Panc1 (cell line): ENCODE measurements at regions not wholly inside any gene's neighbourhood (a gene's known extent, or its start where the extent isn't known, plus 50 kb on each side); places are given as distances from the start of the nearest gene placed in this dataset.

Experiments used
- TF ChIP-seq, protein P1 (sequence below): fragments of 450-650 bp; IDR thresholded peaks from 2 replicates; pipeline ENCODE4 v1.5.1; 2017; ENCODE audit warnings: mild to moderate bottlenecking
- TF ChIP-seq, protein P2 (sequence below), 2 experiments: IDR thresholded peaks; 2 replicates each; pipeline ENCODE4 v1.6.1; 2011 to 2012; ENCODE audit warnings: low read depth in 2 of 2, control low read depth in 1 of 2, low read length in 1 of 2, mild to moderate bottlenecking in 1 of 2, moderate library complexity in 1 of 2; ENCODE audit not compliant: insufficient read depth in 1 of 2

DNA sequence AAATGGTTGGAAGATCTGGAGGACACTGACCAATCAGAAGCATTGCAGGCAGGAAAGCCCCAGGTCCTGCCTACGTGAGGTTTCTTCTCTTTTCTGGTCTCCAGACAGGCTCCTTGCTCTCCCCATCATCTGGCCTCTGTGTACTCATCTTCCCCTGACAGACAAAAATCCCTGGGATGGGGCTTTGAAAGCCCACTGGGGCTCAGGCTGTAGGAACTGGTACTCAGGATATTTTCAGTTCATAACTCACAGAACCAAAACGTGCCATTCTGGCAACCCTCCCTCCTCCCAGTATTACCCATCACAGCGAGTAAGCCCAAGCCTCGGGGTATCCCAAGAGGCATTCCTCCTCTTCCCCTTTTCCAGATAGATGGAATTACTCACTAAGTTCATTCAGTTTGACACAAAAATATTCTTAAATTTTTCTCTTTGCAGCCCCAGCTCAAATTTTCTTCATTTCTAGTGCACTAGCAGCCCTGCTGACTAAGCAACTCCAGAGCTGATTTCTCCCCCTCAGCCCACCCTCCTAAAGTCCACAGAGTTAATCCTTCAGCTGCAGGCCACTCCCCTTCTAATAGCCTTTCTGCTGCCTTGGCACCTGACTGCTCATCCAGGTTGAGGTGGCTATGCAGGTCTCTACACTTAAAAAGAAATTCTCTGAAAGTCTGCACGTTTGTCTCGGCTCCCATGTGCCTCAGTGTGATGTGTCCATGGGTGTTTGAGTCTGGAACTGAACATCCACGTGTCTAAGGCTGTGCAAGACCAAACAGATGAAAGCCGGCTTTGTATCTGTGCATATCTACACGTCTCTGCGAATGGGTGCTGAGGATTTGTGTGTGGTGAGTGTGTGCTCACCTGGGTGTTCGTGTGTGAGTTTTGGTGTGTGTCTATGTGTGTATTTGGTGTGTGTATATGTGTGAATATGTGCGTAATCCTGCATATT, 331.4 kb downstream of the CCSER2 start:
- TF ChIP-seq, protein P1, sequence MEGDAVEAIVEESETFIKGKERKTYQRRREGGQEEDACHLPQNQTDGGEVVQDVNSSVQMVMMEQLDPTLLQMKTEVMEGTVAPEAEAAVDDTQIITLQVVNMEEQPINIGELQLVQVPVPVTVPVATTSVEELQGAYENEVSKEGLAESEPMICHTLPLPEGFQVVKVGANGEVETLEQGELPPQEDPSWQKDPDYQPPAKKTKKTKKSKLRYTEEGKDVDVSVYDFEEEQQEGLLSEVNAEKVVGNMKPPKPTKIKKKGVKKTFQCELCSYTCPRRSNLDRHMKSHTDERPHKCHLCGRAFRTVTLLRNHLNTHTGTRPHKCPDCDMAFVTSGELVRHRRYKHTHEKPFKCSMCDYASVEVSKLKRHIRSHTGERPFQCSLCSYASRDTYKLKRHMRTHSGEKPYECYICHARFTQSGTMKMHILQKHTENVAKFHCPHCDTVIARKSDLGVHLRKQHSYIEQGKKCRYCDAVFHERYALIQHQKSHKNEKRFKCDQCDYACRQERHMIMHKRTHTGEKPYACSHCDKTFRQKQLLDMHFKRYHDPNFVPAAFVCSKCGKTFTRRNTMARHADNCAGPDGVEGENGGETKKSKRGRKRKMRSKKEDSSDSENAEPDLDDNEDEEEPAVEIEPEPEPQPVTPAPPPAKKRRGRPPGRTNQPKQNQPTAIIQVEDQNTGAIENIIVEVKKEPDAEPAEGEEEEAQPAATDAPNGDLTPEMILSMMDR: no peak
- TF ChIP-seq, protein P2, sequence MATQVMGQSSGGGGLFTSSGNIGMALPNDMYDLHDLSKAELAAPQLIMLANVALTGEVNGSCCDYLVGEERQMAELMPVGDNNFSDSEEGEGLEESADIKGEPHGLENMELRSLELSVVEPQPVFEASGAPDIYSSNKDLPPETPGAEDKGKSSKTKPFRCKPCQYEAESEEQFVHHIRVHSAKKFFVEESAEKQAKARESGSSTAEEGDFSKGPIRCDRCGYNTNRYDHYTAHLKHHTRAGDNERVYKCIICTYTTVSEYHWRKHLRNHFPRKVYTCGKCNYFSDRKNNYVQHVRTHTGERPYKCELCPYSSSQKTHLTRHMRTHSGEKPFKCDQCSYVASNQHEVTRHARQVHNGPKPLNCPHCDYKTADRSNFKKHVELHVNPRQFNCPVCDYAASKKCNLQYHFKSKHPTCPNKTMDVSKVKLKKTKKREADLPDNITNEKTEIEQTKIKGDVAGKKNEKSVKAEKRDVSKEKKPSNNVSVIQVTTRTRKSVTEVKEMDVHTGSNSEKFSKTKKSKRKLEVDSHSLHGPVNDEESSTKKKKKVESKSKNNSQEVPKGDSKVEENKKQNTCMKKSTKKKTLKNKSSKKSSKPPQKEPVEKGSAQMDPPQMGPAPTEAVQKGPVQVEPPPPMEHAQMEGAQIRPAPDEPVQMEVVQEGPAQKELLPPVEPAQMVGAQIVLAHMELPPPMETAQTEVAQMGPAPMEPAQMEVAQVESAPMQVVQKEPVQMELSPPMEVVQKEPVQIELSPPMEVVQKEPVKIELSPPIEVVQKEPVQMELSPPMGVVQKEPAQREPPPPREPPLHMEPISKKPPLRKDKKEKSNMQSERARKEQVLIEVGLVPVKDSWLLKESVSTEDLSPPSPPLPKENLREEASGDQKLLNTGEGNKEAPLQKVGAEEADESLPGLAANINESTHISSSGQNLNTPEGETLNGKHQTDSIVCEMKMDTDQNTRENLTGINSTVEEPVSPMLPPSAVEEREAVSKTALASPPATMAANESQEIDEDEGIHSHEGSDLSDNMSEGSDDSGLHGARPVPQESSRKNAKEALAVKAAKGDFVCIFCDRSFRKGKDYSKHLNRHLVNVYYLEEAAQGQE (IDR thresholded peaks at IDR 0.05; ENCODE audit: insufficient read depth in 1 of 2, low read depth in 2 of 2, low read length in 1 of 2): no peak
